Calu3 (cell line): ENCODE measurements at regions not wholly inside any gene's neighbourhood (a gene's known extent, or its start where the extent isn't known, plus 50 kb on each side); places are given as distances from the start of the nearest gene placed in this dataset.

Experiments used
- BruUV-seq: library from RNA; stranded (reverse); fragments of 400-500 nt; replicated peaks from 2 replicates; lab custom pipeline; 2021; lab: Mats Ljungman, UMichigan
- CTCF ChIA-PET: fragments of 300-600 bp; sonication (Branson Sonifier 250); formaldehyde crosslinking; loops from one replicate; lab custom pipeline; 2022; ENCODE audit warnings: antibody characterized with exemption; lab: Charles Lee
- DNase-seq: peaks from one replicate; pipeline ENCODE4 v3.0.0; 2022
- H3K27ac Mint-ChIP-seq: one replicate; pipeline ENCODE4 v1.8.0; 2022; ENCODE audit warnings: mixed read lengths; ENCODE audit not compliant: unreplicated experiment
- H3K27me3 Mint-ChIP-seq: one replicate; pipeline ENCODE4 v1.8.0; 2022; ENCODE audit warnings: mixed read lengths; ENCODE audit not compliant: unreplicated experiment
- H3K36me3 Mint-ChIP-seq: one replicate; pipeline ENCODE4 v1.8.0; 2022; ENCODE audit warnings: mild to moderate bottlenecking, moderate library complexity, mixed read lengths; ENCODE audit not compliant: insufficient read depth, unreplicated experiment
- H3K4me1 Mint-ChIP-seq: one replicate; pipeline ENCODE4 v1.8.0; 2022; ENCODE audit warnings: mild to moderate bottlenecking, low read depth, mixed read lengths; ENCODE audit not compliant: unreplicated experiment
- H3K4me3 Mint-ChIP-seq: one replicate; pipeline ENCODE4 v1.8.0; 2022; ENCODE audit warnings: mild to moderate bottlenecking, low read depth, moderate library complexity, mixed read lengths; ENCODE audit not compliant: unreplicated experiment
- H3K9me3 Mint-ChIP-seq: one replicate; pipeline ENCODE4 v1.8.0; 2022; ENCODE audit warnings: low read depth, mixed read lengths; ENCODE audit not compliant: unreplicated experiment
- CTCF ChIP-seq: fragments of 200-600 bp; IDR thresholded peaks from one replicate; pipeline ENCODE4 v1.8.0; 2022; ENCODE audit warnings: antibody characterized with exemption; ENCODE audit not compliant: unreplicated experiment
- intact Hi-C: fragments of 100-400 bp; cut with micrococcal nuclease; formaldehyde crosslinking; loops from one replicate; pipeline ENCODE4 v1.10.0; 2022; ENCODE audit not compliant: unreplicated experiment

GRCh38 chr16:65445313-65446260, 323.7 kb upstream of the CDH11 start:
- CTCF ChIA-PET: no interaction called here
- no TSS peak for BruUV-seq
- Mint-ChIP-seq H3K27me3 (no peaks in the 10 kb centered on the region), H3K27ac (no peak overlapping the region), H3K9me3 (peaks cover 18% of the 10 kb centered on the region), H3K4me3 (no peak overlapping the region), H3K36me3 (no peaks in the 10 kb centered on the region), H3K4me1 (no peaks in the 10 kb centered on the region)
- no peak for TF ChIP-seq CTCF
- DNase-seq: no peak
- intact Hi-C loops: no loop called here

- no peak overlapping the region for H3K4me3 Mint-ChIP-seq
- H3K4me1 Mint-ChIP-seq: no peaks in the 10 kb centered on the region
- peaks cover 14% of the 10 kb centered on the region for H3K9me3 Mint-ChIP-seq
- no peak for DNase-seq
- intact Hi-C loops: no loop called here
- no peak overlapping the region for H3K27ac Mint-ChIP-seq
- no peaks in the 10 kb centered on the region for H3K27me3 Mint-ChIP-seq
- no TSS peak for BruUV-seq
- CTCF ChIA-PET: no interaction called here
- no peaks in the 10 kb centered on the region for H3K36me3 Mint-ChIP-seq
- no peak for TF ChIP-seq CTCF
Measured at GRCh38 chr16:65441501-65441900, 319.6 kb upstream of the CDH11 start.

GRCh38 chr16:65429504-65430181, 307.8 kb upstream of the CDH11 start:
- TF ChIP-seq CTCF: no peak
- Mint-ChIP-seq H3K4me3 (no peak overlapping the region), H3K27ac (no peak overlapping the region), H3K27me3 (no peaks in the 10 kb centered on the region), H3K36me3 (no peaks in the 10 kb centered on the region), H3K4me1 (no peaks in the 10 kb centered on the region), H3K9me3 (peaks cover 27% of the 10 kb centered on the region)
- CTCF ChIA-PET: interaction anchor here (0.7 kb wide), 1 partner anchor 430 kb away, joined by 4 read pairs; no protein-coding TSS in a partner anchor
- intact Hi-C loops: no loop called here
- BruUV-seq: no TSS peak
- no peak for DNase-seq

GRCh38 chr16:65426484-65426883, 304.6 kb upstream of the CDH11 start:
- H3K27me3 Mint-ChIP-seq: no peaks in the 10 kb centered on the region
- CTCF ChIA-PET: interaction anchor here (0.6 kb wide), 1 partner anchor 208 kb away, joined by 3 read pairs; no protein-coding TSS in a partner anchor
- no peak overlapping the region for H3K4me3 Mint-ChIP-seq
- no peak for TF ChIP-seq CTCF
- DNase-seq: no peak
- H3K9me3 Mint-ChIP-seq: peaks cover 20% of the 10 kb centered on the region
- intact Hi-C loops: no loop called here
- no peak overlapping the region for H3K27ac Mint-ChIP-seq
- no peaks in the 10 kb centered on the region for H3K36me3 Mint-ChIP-seq
- no TSS peak for BruUV-seq
- no peaks in the 10 kb centered on the region for H3K4me1 Mint-ChIP-seq
